GM19351 (cell line): ENCODE measurements at regions not wholly inside any gene's neighbourhood (a gene's known extent, or its start where the extent isn't known, plus 50 kb on each side); places are given as distances from the start of the nearest gene placed in this dataset.

Source experiments
- ATAC-seq: cut with Tn5 transposase; IDR thresholded peaks from one replicate; pipeline ENCODE4 v1.9.1; 2021; ENCODE audit warnings: mild to moderate bottlenecking, moderate library complexity; ENCODE audit not compliant: unreplicated experiment

DNA sequence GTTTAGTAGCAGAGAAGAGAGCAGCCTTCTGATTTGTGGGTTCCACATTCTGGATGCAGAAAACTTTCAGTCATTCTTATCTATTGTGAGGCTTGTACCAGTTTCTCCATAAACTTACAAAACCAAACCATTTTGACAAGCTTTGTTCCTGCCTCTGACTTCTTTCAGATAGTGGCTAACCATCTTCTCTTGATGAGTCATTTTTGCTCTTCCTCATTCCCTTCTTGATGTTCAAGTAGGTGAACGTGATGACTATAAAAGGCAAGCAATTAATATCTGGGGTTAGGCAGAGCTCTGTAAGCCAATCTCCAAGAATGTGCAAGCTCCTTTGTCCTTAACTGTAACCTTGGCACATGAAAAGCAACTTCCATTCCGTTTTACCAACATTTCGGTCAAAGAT is 2083.1 kb upstream of the PIK3C3 start:
- ATAC-seq: no peak

DNA sequence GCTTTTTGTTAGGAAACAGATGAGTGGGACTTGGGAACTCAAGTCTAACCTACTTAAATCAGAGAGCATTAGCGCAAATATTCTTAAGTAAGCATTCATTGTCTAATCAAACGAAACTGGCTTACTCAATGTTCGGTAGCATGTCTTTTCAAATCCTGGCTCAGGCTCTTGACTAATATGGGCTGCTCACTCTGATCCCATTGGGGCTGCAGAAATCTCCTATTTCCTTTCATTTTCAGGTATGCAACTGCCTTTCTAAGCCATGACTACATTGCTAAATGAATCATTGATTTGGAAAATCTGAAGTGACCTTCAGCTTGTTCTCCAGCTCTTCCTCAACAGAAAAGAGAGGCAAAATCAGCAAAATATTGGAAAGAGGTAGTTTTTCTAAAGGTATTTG is 2084.4 kb upstream of the PIK3C3 start:
- ATAC-seq: no peak

GRCh38 chr18:39863916-39864315 is 2091.1 kb upstream of the PIK3C3 start:
- no peak for ATAC-seq

- no peak for ATAC-seq
Observed at GRCh38 chr18:39862341-39862740, 2092.7 kb upstream of the PIK3C3 start.

GRCh38 chr18:39854291-39854690 is 2100.7 kb upstream of the PIK3C3 start:
- ATAC-seq: no peak

DNA sequence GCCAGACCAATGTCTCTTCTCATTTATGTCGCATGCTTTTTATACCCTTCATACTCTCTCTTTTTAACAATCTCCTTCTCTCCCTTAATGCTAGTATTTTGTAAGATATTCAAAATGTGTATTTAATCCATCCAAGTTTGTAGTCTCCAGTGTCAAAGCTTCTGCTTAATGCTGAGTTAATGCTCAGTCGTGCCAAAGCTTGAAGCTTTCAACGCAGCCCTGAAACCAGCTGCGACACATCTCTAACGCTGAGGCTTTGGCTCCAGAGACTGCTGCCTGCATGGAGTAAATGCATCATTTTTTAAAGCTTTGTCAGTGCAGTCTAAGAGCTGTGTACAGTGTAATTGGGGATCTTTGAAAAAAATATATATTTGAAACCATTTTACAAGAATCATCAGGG is 2108.8 kb upstream of the PIK3C3 start:
- ATAC-seq: no peak

DNA sequence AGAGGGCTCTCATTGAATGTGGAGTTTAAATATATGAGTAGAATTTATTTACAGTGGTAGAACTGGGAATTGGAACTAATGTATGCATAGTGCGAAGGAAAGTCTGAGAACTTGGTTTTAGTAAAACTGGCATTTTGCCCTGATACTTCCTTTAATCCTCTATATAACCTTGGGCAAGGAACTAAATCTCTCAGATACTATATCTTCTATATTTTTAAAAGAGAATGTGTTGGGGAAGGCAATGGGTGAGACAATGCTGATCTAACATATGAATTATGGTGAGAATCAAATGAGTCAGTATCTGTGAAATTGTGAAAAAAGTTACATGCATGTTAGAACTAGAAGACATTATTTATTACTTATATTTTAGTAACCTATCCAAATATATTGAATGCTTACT is 2109.4 kb upstream of the PIK3C3 start:
- ATAC-seq: no peak

- ATAC-seq: no peak
Observed at GRCh38 chr18:39845106-39845505, 2109.9 kb upstream of the PIK3C3 start.

GRCh38 chr18:39843546-39843945 is 2111.5 kb upstream of the PIK3C3 start:
- no peak for ATAC-seq

DNA sequence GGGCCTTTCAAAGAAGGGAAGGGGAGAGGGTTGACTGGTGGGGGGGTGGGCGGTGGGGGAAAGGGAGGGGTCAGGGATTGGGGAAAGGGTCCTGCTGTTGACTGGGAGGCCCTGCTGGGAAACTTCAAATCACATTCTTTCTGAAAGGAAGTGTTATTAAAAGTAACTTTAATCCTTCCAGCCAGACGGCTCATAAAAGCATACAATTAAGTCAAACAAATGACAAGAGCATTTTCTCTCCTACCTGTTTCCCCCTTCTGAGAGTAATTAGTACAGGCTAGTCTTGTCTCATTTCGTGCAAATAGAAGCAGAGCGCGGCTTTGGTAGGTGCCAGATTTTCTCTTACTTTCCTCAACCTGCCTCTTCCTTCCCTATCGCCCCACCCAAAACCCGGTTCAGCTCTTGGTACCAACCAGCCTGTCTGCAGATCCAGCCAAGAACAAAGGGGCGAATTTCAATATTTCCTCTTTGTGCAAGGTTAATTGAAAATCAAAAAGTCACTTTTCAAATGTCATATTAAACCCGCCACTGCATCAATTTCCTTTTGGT is 2112.6 kb upstream of the PIK3C3 start:
- no peak for ATAC-seq

DNA sequence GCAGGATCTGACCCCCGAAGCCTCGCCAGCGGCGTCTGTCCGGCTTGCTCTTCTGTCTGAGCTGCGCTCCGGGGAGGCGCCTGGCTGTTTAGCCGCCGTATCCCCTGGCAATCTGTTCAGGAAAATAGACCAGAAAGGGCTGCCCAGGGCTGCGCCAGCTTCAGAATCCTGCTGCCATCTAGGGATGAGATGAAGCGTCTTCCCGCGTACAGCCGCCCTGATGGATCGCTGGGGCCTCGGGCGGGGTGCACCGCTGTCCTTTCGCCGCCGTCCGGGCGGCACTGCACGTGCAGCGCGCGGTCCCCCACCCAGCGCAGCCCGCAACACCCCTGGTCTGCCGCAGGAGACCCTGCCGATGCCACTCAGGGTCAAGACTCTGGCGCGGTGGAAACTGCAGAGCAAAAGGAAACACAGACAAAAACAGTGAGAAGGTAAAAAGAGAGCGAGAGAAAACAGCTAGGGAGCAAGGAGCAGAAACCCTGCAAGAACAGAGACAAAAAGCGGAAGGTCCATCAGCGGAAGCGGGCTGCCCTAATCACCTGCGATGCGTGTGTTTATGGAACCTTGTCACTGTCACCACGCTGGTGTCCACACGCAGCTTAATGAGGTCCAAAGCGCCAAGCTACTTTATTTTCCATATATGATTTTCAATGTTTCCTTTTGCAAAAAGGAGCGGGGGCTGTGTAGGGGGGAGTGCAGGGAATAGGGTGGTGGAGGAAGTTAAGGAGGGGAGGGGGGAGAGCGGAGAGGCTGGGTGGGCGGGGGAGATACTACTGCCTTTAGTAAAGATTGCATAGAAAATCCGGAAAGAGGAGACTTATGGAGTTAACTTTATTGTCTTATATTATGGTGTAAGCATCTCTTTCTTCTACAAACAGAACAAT is 2113.3 kb upstream of the PIK3C3 start:
- no peak for ATAC-seq

- ATAC-seq: no peak
Observed at GRCh38 chr18:39840856-39841481, 2114.1 kb upstream of the PIK3C3 start.

DNA sequence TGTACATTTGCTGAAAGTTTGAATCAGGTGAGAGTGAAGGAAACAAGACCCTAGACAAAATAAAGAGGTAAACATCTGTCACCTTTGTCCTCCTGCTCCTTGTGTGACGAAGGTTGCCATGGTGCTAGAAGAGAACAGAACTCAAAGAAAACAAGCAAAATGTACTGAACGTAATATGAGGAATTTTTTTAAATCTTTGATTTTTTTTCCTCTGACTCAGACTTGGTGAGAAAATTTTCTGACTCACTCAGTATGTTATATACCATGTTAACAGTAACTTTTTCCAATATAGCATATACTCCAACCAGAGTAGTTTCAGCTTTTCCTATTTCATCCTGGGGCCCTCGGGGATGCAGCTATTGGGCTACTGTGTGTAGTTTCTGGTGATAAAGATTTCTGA is 2114.6 kb upstream of the PIK3C3 start:
- ATAC-seq: no peak

- no peak for ATAC-seq
Observed at GRCh38 chr18:39839782-39840181, 2115.3 kb upstream of the PIK3C3 start.

DNA sequence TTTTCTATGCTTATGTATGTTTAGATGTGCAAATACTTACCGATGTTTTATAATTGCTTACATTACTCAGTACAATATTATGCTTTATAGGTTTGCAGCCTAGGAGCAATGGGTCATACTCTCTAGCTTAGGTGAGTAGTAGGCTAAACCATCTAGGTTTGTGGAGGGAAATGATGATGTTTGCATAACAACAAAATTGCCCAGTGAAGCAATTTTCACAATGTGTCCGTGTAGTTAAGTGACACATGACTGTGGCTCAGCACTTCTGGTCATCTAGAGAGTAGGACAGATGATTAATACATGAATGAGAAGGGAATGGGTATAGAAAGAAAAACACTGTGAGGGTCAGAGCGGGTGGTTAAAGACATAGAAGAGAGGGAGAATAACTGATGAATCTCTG is 2116.2 kb upstream of the PIK3C3 start:
- no peak for ATAC-seq

DNA sequence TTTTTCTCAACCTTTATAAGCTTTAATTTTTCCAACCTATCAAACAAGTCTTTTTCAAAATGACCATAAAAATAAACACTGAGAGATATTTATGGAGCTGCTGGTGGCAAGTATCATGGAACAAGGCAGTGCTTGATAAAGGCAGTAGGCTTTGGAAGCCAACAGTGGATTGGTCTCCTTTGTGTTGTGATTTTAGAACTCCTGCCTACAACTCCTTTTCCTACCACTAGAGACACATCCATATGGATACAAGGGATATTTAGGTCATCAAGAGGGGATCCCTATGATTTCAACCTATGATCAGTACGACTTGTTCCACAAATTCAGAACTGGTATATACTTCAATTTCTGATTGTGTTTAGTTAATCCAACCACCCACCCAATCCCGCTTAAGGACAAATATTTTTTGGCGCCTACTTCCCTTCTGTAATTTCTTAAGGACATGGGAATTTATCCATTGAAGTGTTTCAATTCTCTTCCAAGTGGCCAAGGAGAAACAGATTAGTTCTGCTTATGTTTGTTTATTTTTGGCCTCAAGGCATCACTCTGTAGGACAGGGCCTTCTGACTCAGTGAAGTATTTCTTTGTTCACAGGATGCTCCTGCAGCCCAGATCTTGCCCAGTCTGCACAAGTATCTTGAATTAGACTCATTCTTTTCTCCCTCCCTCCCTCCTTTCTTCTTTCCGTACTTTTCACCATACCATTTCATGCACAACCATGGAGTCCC is 2119.6 kb upstream of the PIK3C3 start:
- ATAC-seq: no peak

DNA sequence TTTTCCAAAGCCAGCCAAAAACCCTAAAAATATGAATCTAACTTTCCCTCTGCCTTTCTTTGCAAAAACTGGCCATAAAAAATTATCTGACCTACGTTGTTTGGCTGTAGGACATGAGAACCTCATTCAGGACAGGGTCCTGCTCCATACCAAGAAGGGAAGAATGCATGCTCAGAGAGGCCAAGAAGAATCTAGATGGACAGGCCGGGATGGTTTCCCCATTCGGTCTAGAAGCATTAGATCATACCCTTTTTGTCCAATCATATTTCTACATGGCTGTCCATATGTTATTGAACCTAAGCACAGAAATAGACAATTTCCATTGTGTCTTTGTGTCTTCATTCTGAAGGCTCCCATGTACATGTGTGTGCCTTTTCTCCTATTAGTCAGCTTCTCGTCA is 2120.4 kb upstream of the PIK3C3 start:
- no peak for ATAC-seq

- no peak for ATAC-seq
Observed at GRCh38 chr18:39825485-39826150, 2129.4 kb upstream of the PIK3C3 start.

DNA sequence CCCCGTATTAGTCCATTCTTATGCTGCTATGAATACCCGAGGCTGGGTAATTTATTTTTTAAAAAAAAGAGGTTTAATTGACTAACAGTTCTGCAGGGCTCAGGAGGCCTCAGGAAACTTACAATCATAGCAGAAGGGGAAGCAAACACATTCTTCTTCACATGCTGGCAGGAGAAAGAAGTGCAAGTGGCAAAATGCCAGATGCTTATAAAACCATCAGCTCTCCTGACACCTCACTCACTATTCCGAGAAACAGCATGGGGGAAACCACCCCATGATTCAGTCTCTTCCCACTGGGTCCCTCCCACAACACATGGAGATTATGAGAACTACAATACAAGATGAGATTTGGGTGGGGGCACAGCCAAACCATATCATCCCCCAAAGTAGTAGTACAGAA is 2148.5 kb upstream of the PIK3C3 start:
- ATAC-seq: no peak

GRCh38 chr18:39805218-39805617 is 2149.8 kb upstream of the PIK3C3 start:
- ATAC-seq: no peak

DNA sequence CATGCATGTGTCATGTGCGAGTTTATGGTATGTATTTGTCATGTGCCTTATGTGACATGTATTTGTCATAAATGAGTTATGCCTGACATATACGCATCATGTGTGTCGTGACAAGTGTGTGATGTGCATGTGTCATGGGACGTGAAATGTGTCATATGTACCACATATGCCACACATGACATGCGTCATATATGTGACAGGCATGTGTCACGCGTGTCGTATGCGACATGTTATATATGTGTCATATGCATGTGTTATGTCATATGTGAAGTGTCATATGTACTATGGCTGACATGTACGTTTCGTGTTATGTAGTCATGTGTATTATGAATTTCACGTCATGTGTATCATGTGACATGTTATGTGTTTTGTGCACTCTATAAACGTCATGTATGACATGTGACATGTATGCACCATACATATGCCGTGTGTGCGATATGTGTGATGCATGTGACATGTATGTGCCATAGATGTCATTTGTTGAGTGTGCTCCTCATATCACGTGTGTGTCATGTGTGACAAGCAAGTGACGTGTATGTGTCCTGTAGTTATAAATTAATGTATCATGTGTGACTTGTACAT is 2152.3 kb upstream of the PIK3C3 start:
- no peak for ATAC-seq
